Upper lobe of left lung (tissue), 6 donors: ENCODE measurements at regions not wholly inside any gene's neighbourhood (a gene's known extent, or its start where the extent isn't known, plus 50 kb on each side); places are given as distances from the start of the nearest gene placed in this dataset.

Experiments used
- ATAC-seq, 2 donors: fragments of 200-7000 bp; cut with Tn5 transposase; one replicate each; pipeline ENCODE4 v1.9.1; 2022; ENCODE audit warnings: mild to moderate bottlenecking in 2 of 2, moderate library complexity in 2 of 2; ENCODE audit not compliant: low FRiP score in 2 of 2
- DNase-seq, 2 donors: peaks; one replicate each; pipeline ENCODE4 v3.0.0-alpha.2; 2019 to 2020
- H3K27ac ChIP-seq, 4 donors: fragments of 200-600 bp; sonication (generic); one replicate each; pipeline ENCODE4 v1.5.1; 2016 to 2019
- H3K27me3 ChIP-seq, 4 donors: fragments of 200-600 bp; sonication (generic); one replicate each; pipeline ENCODE4 v1.5.1; 2017 to 2019
- H3K36me3 ChIP-seq, 4 donors: fragments of 200-600 bp; sonication (generic); one replicate each; pipeline ENCODE4 v1.5.1; 2016 to 2019
- H3K4me1 ChIP-seq, 4 donors: fragments of 200-600 bp; sonication (generic); one replicate each; pipeline ENCODE4 v1.5.1; 2018 to 2019
- H3K4me3 ChIP-seq, 4 donors: fragments of 200-600 bp; sonication (generic); one replicate each; pipeline ENCODE4 v1.5.1; 2017 to 2019; ENCODE audit warnings: mild to moderate bottlenecking in 2 of 4, moderate library complexity in 1 of 4
- H3K9me3 ChIP-seq, 4 donors: fragments of 200-600 bp; sonication (generic); one replicate each; pipeline ENCODE4 v1.5.1; 2018 to 2019
- CTCF ChIP-seq, 6 experiments: fragments of 450-650 bp in 4 of 6; fragments of 200-600 bp in 2 of 6; sonication (generic) in 2 of 6; IDR thresholded peaks; one replicate each; pipeline ENCODE4 v1.5.1; 2016 to 2019; ENCODE audit warnings: antibody characterized with exemption in 6 of 6
- EP300 ChIP-seq, 4 donors: sonication (generic); formaldehyde crosslinking; IDR thresholded peaks; one replicate each; pipeline ENCODE4 v1.5.1; 2017; ENCODE audit warnings: antibody characterized with exemption in 4 of 4, control low read depth in 2 of 4
- POLR2A ChIP-seq, 4 donors: fragments of 450-650 bp; IDR thresholded peaks; one replicate each; pipeline ENCODE4 v1.5.1; 2016 to 2017; ENCODE audit warnings: antibody characterized with exemption in 4 of 4, mild to moderate bottlenecking in 2 of 4
- POLR2AphosphoS5 ChIP-seq, 2 donors: sonication (generic); formaldehyde crosslinking; IDR thresholded peaks; one replicate each; pipeline ENCODE4 v1.5.1; 2017; ENCODE audit warnings: antibody characterized with exemption in 2 of 2
- WGBS, 2 donors: methylation state at CpG; one replicate each; pipeline ENCODE4 v1.1.5; 2017 to 2018; 5-methylcytosine and 5-hydroxymethylcytosine counted together
- donor health status: DM: no; HTN: no; CAD: no; lungs with moderate emphysema.
- donor health status: DM: no; HTN: yes; CAD: no; lungs with severe emphysema.

- WGBS, 2 donors = 78 to 79% methylated on average over 7 of the region's 7 CpGs
- Histone ChIP-seq H3K27ac (no peak overlapping the region), H3K27me3 (no peaks in the 10 kb centered on the region), H3K4me3 (no peak overlapping the region), H3K4me1 (no peaks in the 10 kb centered on the region), H3K36me3 (no peaks in the 10 kb centered on the region), H3K9me3 (no peaks in the 10 kb centered on the region)
- ATAC-seq (no peak), DNase-seq (no peak)
- TF ChIP-seq POLR2A (IDR thresholded peaks at IDR 0.05) (no peak), POLR2AphosphoS5 (IDR thresholded peaks at IDR 0.05) (no peak), EP300 (IDR thresholded peaks at IDR 0.05) (no peak), CTCF (IDR thresholded peaks at IDR 0.05) (no peak)
Observed at GRCh38 chr10:23606456-23606855, 167.6 kb downstream of the OTUD1 start.

- no peaks in the 10 kb centered on the region for H3K9me3 ChIP-seq
- H3K4me1 ChIP-seq = no peaks in the 10 kb centered on the region
- no peak for TF ChIP-seq POLR2AphosphoS5 (IDR thresholded peaks at IDR 0.05)
- TF ChIP-seq POLR2A (IDR thresholded peaks at IDR 0.05) = no peak
- TF ChIP-seq EP300 (IDR thresholded peaks at IDR 0.05) = no peak
- TF ChIP-seq CTCF (IDR thresholded peaks at IDR 0.05) = no peak
- ATAC-seq (no peak), DNase-seq (no peak)
- 71 to 83% methylated on average over 7 of the region's 7 CpGs for WGBS, 2 donors
- H3K27ac ChIP-seq = no peak overlapping the region
- no peaks in the 10 kb centered on the region for H3K36me3 ChIP-seq
- no peaks in the 10 kb centered on the region for H3K27me3 ChIP-seq
- H3K4me3 ChIP-seq = no peak overlapping the region
Observed at GRCh38 chr10:23608926-23609325, 170.1 kb downstream of the OTUD1 start.

GRCh38 chr10:23610626-23611307 lies 171.9 kb downstream of the OTUD1 start:
- Histone ChIP-seq H3K27me3 (no peaks in the 10 kb centered on the region), H3K4me1 (no peaks in the 10 kb centered on the region), H3K36me3 (no peaks in the 10 kb centered on the region), H3K9me3 (no peaks in the 10 kb centered on the region), H3K4me3 (no peak overlapping the region), H3K27ac (no peak overlapping the region)
- TF ChIP-seq POLR2A (IDR thresholded peaks at IDR 0.05) = no peak
- TF ChIP-seq CTCF (IDR thresholded peaks at IDR 0.05) = no peak
- TF ChIP-seq POLR2AphosphoS5 (IDR thresholded peaks at IDR 0.05) = no peak
- TF ChIP-seq EP300 (IDR thresholded peaks at IDR 0.05) = no peak
- DNase-seq (no peak), ATAC-seq (peak in 1 of 2 donors; percentile 58)
- 69 to 72% methylated on average over 4 of the region's 4 CpGs for WGBS, 2 donors

GRCh38 chr10:23611308-23612029 lies 172.6 kb downstream of the OTUD1 start:
- no peak overlapping the region for H3K27ac ChIP-seq
- DNase-seq = no peak
- ATAC-seq = no peak
- no peaks in the 10 kb centered on the region for H3K4me1 ChIP-seq
- H3K36me3 ChIP-seq = no peaks in the 10 kb centered on the region
- no peaks in the 10 kb centered on the region for H3K27me3 ChIP-seq
- no peak for TF ChIP-seq CTCF (IDR thresholded peaks at IDR 0.05)
- no peaks in the 10 kb centered on the region for H3K9me3 ChIP-seq
- WGBS, 2 donors = 80 to 86% methylated on average over 6 of the region's 6 CpGs
- H3K4me3 ChIP-seq = no peak overlapping the region

- ATAC-seq = no peak
- WGBS, 2 donors = 82 to 91% methylated on average over 2 of the region's 2 CpGs
- no peaks in the 10 kb centered on the region for H3K27me3 ChIP-seq
- no peak overlapping the region for H3K27ac ChIP-seq
- no peak overlapping the region for H3K4me3 ChIP-seq
- no peaks in the 10 kb centered on the region for H3K4me1 ChIP-seq
- TF ChIP-seq POLR2A (IDR thresholded peaks at IDR 0.05) (no peak), EP300 (IDR thresholded peaks at IDR 0.05) (no peak), CTCF (IDR thresholded peaks at IDR 0.05) (no peak), POLR2AphosphoS5 (IDR thresholded peaks at IDR 0.05) (no peak)
- DNase-seq = no peak
- no peaks in the 10 kb centered on the region for H3K36me3 ChIP-seq
- no peaks in the 10 kb centered on the region for H3K9me3 ChIP-seq
Observed at GRCh38 chr10:23613900-23614299, 175.0 kb downstream of the OTUD1 start.
